Heart right ventricle (tissue), 16 donors: ENCODE measurements at regions not wholly inside any gene's neighbourhood (a gene's known extent, or its start where the extent isn't known, plus 50 kb on each side); places are given as distances from the start of the nearest gene placed in this dataset.

Experiments used
- ATAC-seq, 8 donors: fragments of 200-7000 bp; cut with Tn5 transposase; one replicate each; pipeline ENCODE4 v1.9.1; 2020; ENCODE audit warnings: mild to moderate bottlenecking in 8 of 8, moderate library complexity in 8 of 8, moderate number of reproducible peaks in 1 of 8
- DNase-seq, 2 donors: peaks; one replicate each; pipeline ENCODE4 v3.0.0-alpha.2; 2020
- H3K27ac ChIP-seq, 10 donors: fragments of 200-600 bp; sonication (generic) in 2 of 10; one replicate each; pipeline versions ENCODE4 v1.5.0 to v1.8.0; 2020 to 2022; ENCODE audit warnings: mild to moderate bottlenecking in 3 of 10
- H3K27me3 ChIP-seq, 7 donors: fragments of 200-600 bp; one replicate each; pipeline ENCODE4 v1.8.0; 2021 to 2022; ENCODE audit warnings: mild to moderate bottlenecking in 2 of 7
- H3K36me3 ChIP-seq, 9 donors: fragments of 200-600 bp; sonication (generic) in 1 of 9; one replicate each; pipeline versions ENCODE4 v1.5.0 to v1.8.0; 2020 to 2022; ENCODE audit warnings: mild to moderate bottlenecking in 2 of 9
- H3K4me1 ChIP-seq, 9 donors: fragments of 200-600 bp; sonication (generic) in 1 of 9; one replicate each; pipeline versions ENCODE4 v1.5.0 to v1.8.0; 2020 to 2022; ENCODE audit warnings: mild to moderate bottlenecking in 4 of 9
- H3K4me3 ChIP-seq, 10 donors: fragments of 200-600 bp; sonication (generic) in 2 of 10; one replicate each; pipeline versions ENCODE4 v1.5.0 to v1.8.0; 2020 to 2022; ENCODE audit warnings: mild to moderate bottlenecking in 7 of 10, moderate library complexity in 2 of 10
- H3K9me3 ChIP-seq, 11 donors: fragments of 200-600 bp in 10 of 11; sonication (generic) in 2 of 11; one replicate each; pipeline versions ENCODE4 v1.5.0 to v1.8.0; 2013 to 2022; ENCODE audit warnings: mild to moderate bottlenecking in 2 of 11, control low read depth in 1 of 11, moderate library complexity in 1 of 11
- CTCF ChIP-seq, 9 donors: fragments of 200-600 bp; sonication (generic) in 2 of 9; IDR thresholded peaks; one replicate each; pipeline versions ENCODE4 v1.5.0 to v1.8.0; 2021 to 2022; ENCODE audit warnings: antibody characterized with exemption in 9 of 9, mild to moderate bottlenecking in 5 of 9, moderate library complexity in 1 of 9
- WGBS, 2 donors: extraction: QIAGEN DNeasy Blood & Tissue Kit; methylation state at CpG; one replicate each; pipeline ENCODE4 v1.1.7; 2013; ENCODE audit warnings: inconsistent platforms in 1 of 2; 5-methylcytosine and 5-hydroxymethylcytosine counted together
- intact Hi-C, 10 donors: fragments of 100-400 bp; cut with DNase I; formaldehyde crosslinking; loops; one replicate each; pipeline versions ENCODE4 v1.11.1 to v1.14.2; 2022
- donor health status: Arrhythmogenic right ventricular cardiomyopathy.
- donor health status: ischemic (EF 13 %, LVEDD 7.1; RV severe dilation, severe dysfunction).
- donor health status: healthy with polysubstance abuse.
- donor health status: DM: no; HTN: yes; CAD: no.
- donor health status: DM: no; HTN: no; CAD: no.
- donor health status: ischemic (EF 25% LVEDD 6.9; RV normal size, moderate dysfunction).
- donor health status: ischemic (EF 25% LVEDD 5.7; RV mildly dilated, moderate dysfunction).
- donor health status: healthy.
- donor health status: DM: yes; HTN: yes; CAD: no.
- donor health status: Ischemic cardiomyopathy.
- donor health status: ischemic (EF 35%, LVEDD 5.7; RV mildly dilated, moderate dysfunction).
- donor health status: nonischemic (EF 11% LVEDD 7.7; RV severe dilation, severe dysfunction).
- donor health status: DM: yes; HTN: yes; CAD: no.
- donor health status: PGD.
- donor health status: ischemic (EF 29% LVEDD 5.4; RV normal size, mild dysfunction).
- donor health status: nonischemic (EF 23%, LVEDD 6.1; RV moderate dilation, normal function).

- TF ChIP-seq CTCF (IDR thresholded peaks at IDR 0.05), result no peak
- H3K36me3 ChIP-seq, result no peaks in the 10 kb centered on the region
- DNase-seq (no peak), ATAC-seq (no peak)
- WGBS, 2 donors, result 55 to 84% methylated on average over 2 of the region's 2 CpGs
- H3K4me3 ChIP-seq, result no peak overlapping the region
- H3K27me3 ChIP-seq, result no peaks in the 10 kb centered on the region
- H3K9me3 ChIP-seq, result no peaks in the 10 kb centered on the region
- H3K4me1 ChIP-seq, result peaks cover 0 to 5% (median 0%) of the 10 kb centered on the region in 9 donors
- intact Hi-C loops, result loop anchor here in 7 of 10 donors (5.0 to 10.0 kb wide), 5 partner anchors 65 to 565 kb away; partner anchors contain the start of gene RARB (in 3 of the 7)
- H3K27ac ChIP-seq, result no peak overlapping the region
Measured at GRCh38 chr3:25029820-25030219, 398.2 kb upstream of the RARB start.

GRCh38 chr3:25032344-25032743, 395.7 kb upstream of the RARB start:
- Histone ChIP-seq H3K27me3 (no peaks in the 10 kb centered on the region), H3K9me3 (no peaks in the 10 kb centered on the region), H3K36me3 (no peaks in the 10 kb centered on the region), H3K4me1 (peaks cover 0 to 15% (median 7%) of the 10 kb centered on the region in 9 donors), H3K27ac (no peak overlapping the region), H3K4me3 (no peak overlapping the region)
- 92 to 94% methylated on average over 1 of the region's 1 CpG for WGBS, 2 donors
- TF ChIP-seq CTCF (IDR thresholded peaks at IDR 0.05), result no peak
- ATAC-seq (no peak), DNase-seq (no peak)
- intact Hi-C loops, result loop anchor here in 3 of 10 donors (5.0 to 10.0 kb wide), 2 partner anchors 258 to 395 kb away; partner anchors contain the start of gene RARB (in 2 of the 3)

- H3K36me3 ChIP-seq, result no peaks in the 10 kb centered on the region
- H3K27me3 ChIP-seq, result no peaks in the 10 kb centered on the region
- H3K4me3 ChIP-seq, result no peak overlapping the region
- TF ChIP-seq CTCF (IDR thresholded peaks at IDR 0.05), result peak; percentile 49 to 73 (median 64)
- intact Hi-C loops, result loop anchor here in 3 of 10 donors (5.0 to 10.0 kb wide), 2 partner anchors 259 to 394 kb away; partner anchors contain the start of gene RARB (in 2 of the 3)
- DNase-seq (peak; percentile 17 to 65), ATAC-seq (peak; percentile 62 to 90 (median 74))
- H3K27ac ChIP-seq, result no peak overlapping the region
- 75 to 76% methylated on average over 6 of the region's 6 CpGs for WGBS, 2 donors
- H3K4me1 ChIP-seq, result peaks cover 0 to 27% (median 12%) of the 10 kb centered on the region in 9 donors
- H3K9me3 ChIP-seq, result no peaks in the 10 kb centered on the region
Measured at GRCh38 chr3:25033407-25034029, 394.5 kb upstream of the RARB start.

GRCh38 chr3:25035526-25035925, 392.5 kb upstream of the RARB start:
- no peaks in the 10 kb centered on the region for H3K9me3 ChIP-seq
- H3K4me3 ChIP-seq, result no peak overlapping the region
- no peak overlapping the region for H3K27ac ChIP-seq
- intact Hi-C loops, result loop anchor here in 2 of 10 donors (5.0 to 10.0 kb wide), 2 partner anchors 261 to 557 kb away; no protein-coding TSS in a partner anchor
- 95 to 96% methylated on average over 1 of the region's 1 CpG for WGBS, 2 donors
- DNase-seq (no peak), ATAC-seq (no peak)
- H3K36me3 ChIP-seq, result no peaks in the 10 kb centered on the region
- peaks cover 3 to 32% (median 12%) of the 10 kb centered on the region in 9 donors for H3K4me1 ChIP-seq
- no peaks in the 10 kb centered on the region for H3K27me3 ChIP-seq
- no peak for TF ChIP-seq CTCF (IDR thresholded peaks at IDR 0.05)
